ENCODE measurements at regions not wholly inside any gene's neighbourhood (a gene's known extent, or its start where the extent isn't known, plus 50 kb on each side); places are given as distances from the start of the nearest gene placed in this dataset.

- TF ChIP-seq POLR2AphosphoS5 (IDR thresholded peaks at IDR 0.05; ENCODE audit: low read depth, low read length) (no peak), TAF1 (IDR thresholded peaks at IDR 0.05; ENCODE audit: low read depth, low read length) (no peak), POLR2A (IDR thresholded peaks at IDR 0.05; ENCODE audit: low read depth, low read length) (no peak), SPI1 (IDR thresholded peaks at IDR 0.05; ENCODE audit: low read depth, low read length) (no peak)
These were observed 413.5 kb upstream of the C2CD4B start for GRCh38 chr15:62578546-62578945.
